ENCODE measurements at regions not wholly inside any gene's neighbourhood (a gene's known extent, or its start where the extent isn't known, plus 50 kb on each side); places are given as distances from the start of the nearest gene placed in this dataset.

DNA sequence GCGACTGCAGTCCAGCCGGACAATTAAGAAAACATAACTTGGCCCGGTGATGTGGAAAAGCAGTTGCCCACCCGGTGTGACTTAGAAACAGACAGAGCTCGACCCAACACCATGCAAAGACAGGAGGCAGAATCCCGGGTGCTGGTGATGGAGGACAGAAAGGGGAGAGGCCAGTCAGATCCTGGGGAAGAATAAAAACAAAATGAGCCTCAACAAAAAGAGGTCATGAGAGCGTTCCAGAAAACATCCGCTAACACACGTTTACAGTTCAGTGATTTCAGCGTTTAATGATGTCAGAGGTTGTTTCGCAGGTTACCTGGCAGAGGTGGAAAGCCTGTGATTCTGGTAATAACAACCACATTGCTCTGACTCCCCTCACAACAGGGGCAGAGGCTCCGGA is 111.9 kb downstream of the OSR1 start:
- Histone ChIP-seq H3K27me3 (no peaks in the 10 kb centered on the region), H3K4me1 (peaks cover 0 to 2% (median 0%) of the 10 kb centered on the region in 3 donors), H3K27ac (no peak overlapping the region), H3K36me3 (no peaks in the 10 kb centered on the region), H3K9me3 (no peaks in the 10 kb centered on the region), H3K4me3 (no peak overlapping the region)
- 68 to 77% methylated on average over 8 to 11 of the region's 12 CpGs for WGBS, 2 donors (ENCODE audit: low coverage in 1 of 2)
- no peak for TF ChIP-seq EP300 (IDR thresholded peaks at IDR 0.05)
- TF ChIP-seq, protein P1, sequence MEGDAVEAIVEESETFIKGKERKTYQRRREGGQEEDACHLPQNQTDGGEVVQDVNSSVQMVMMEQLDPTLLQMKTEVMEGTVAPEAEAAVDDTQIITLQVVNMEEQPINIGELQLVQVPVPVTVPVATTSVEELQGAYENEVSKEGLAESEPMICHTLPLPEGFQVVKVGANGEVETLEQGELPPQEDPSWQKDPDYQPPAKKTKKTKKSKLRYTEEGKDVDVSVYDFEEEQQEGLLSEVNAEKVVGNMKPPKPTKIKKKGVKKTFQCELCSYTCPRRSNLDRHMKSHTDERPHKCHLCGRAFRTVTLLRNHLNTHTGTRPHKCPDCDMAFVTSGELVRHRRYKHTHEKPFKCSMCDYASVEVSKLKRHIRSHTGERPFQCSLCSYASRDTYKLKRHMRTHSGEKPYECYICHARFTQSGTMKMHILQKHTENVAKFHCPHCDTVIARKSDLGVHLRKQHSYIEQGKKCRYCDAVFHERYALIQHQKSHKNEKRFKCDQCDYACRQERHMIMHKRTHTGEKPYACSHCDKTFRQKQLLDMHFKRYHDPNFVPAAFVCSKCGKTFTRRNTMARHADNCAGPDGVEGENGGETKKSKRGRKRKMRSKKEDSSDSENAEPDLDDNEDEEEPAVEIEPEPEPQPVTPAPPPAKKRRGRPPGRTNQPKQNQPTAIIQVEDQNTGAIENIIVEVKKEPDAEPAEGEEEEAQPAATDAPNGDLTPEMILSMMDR (IDR thresholded peaks at IDR 0.05) = no peak
- no peak for TF ChIP-seq POLR2AphosphoS5 (IDR thresholded peaks at IDR 0.05)
- no peak for TF ChIP-seq POLR2A (IDR thresholded peaks at IDR 0.05)
- ATAC-seq = no peak

DNA sequence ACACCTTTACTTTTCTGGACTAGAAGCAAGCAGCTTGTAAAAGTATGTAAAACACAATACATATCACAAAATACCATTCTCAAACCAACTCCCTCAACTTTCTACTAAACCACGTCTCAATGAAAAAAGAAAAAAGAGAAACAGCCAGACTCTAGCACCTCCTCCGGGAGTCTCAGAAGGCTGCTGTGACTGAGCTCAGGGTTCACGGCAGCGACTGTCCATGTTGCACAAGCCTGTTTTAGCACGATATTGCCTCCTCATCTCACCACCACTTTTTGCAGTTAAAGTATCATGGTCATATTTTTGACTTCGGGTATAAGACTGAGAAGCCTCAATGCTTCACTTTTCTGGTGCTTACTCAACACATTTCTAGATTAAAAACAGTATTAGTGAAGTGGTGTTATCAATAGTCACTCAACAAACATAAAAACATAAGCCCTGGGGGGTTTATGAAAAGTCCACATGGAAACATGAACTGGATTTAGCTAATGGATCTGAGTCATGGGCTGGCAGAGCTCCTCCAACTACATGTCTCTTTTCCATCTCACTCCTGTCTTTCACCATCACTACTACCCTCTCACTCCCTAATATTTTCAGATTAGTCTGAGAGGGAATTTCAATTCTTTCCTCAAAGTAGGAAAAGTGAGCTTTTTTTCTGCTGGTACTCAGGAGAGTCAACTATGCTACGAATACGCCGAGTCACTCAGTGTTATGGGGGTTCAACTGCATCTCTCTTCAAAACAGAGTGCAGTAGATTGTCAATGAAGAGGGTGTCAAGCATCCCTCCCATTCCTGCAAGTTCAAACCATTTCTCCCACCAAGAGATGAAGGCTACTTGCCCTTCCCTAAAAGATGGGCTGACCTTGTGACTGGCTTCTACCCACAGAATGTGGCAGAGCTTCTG is 113.7 kb downstream of the OSR1 start:
- Histone ChIP-seq H3K4me3 (no peak overlapping the region), H3K9me3 (no peaks in the 10 kb centered on the region), H3K4me1 (peaks cover 0 to 15% (median 0%) of the 10 kb centered on the region in 3 donors), H3K36me3 (no peaks in the 10 kb centered on the region), H3K27ac (no peak overlapping the region), H3K27me3 (no peaks in the 10 kb centered on the region)
- TF ChIP-seq, protein P1 (IDR thresholded peaks at IDR 0.05) = no peak
- TF ChIP-seq POLR2AphosphoS5 (IDR thresholded peaks at IDR 0.05) (no peak), EP300 (IDR thresholded peaks at IDR 0.05) (no peak), POLR2A (IDR thresholded peaks at IDR 0.05) (no peak)
- no peak for ATAC-seq
- WGBS, 2 donors (ENCODE audit: low coverage in 1 of 2) = 76 to 85% methylated on average over 5 to 9 of the region's 9 CpGs

DNA sequence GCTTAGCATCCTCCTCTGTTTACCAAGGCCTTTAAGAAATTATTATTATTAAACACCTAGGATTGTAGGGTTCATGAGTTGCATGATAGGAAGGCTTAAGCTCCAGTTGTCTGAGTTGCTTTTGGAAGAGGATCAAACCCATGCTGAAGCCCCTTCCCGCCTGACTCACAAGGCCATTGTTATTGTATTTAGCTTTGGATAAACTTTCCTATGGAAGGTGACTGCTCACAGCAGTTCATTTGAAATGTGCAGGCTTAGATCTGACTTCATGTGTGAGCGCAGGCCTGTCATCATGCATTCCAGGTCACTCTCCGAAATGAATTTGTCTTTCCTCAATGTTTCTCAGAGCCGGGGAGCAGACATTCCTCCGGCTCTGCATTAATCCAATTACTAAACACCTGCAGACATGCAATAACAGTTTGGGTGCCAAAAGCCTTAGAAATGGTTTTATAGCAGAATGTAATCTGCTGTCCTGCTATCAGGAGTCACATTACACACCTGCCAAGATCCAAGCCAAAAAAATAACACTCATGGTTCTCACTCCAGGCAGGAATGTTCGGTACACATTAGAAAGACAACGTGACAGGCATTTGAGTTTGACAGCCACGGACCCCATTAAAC is 119.9 kb downstream of the OSR1 start:
- 23 to 55% methylated on average over 8 of the region's 8 CpGs for WGBS, 2 donors (ENCODE audit: low coverage in 1 of 2)
- Histone ChIP-seq H3K27me3 (no peaks in the 10 kb centered on the region), H3K36me3 (no peaks in the 10 kb centered on the region), H3K27ac (no peak overlapping the region), H3K9me3 (no peaks in the 10 kb centered on the region), H3K4me1 (peaks cover 0 to 47% (median 7%) of the 10 kb centered on the region in 3 donors), H3K4me3 (no peak overlapping the region)
- ATAC-seq = no peak
- TF ChIP-seq EP300 (IDR thresholded peaks at IDR 0.05) (no peak), POLR2A (IDR thresholded peaks at IDR 0.05) (no peak), POLR2AphosphoS5 (IDR thresholded peaks at IDR 0.05) (no peak)
- TF ChIP-seq, protein P1 (IDR thresholded peaks at IDR 0.05) = no peak

DNA sequence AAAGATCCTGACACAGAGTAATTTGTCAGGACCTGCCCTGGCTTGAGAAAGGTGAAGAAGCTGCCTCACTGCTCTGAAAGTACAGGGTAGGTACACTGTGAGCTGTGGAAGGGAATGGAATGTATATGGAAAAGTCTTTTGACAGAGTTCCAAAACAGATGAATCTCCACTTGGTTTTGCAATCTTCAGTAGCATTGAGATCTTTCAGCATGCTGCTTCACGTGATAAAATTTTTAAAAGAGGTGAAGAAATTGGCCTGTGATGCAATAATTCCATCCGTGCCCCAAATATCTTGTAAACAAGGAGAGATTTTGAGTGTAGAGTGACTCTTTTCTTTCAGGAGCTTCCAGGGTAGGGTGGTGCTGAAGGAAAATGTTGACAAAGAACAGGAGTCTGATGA is 123.1 kb downstream of the OSR1 start:
- H3K4me1 ChIP-seq = peaks cover 0 to 33% (median 7%) of the 10 kb centered on the region in 3 donors
- H3K36me3 ChIP-seq = no peaks in the 10 kb centered on the region
- H3K27ac ChIP-seq = peak overlapping the region in 1 of 4 donors; percentile 33
- TF ChIP-seq EP300 (IDR thresholded peaks at IDR 0.05) (no peak), POLR2AphosphoS5 (IDR thresholded peaks at IDR 0.05) (peak; percentile 60)
- 23 to 39% methylated on average over 2 of the region's 2 CpGs for WGBS, 2 donors (ENCODE audit: low coverage in 1 of 2)
- no peak overlapping the region for H3K4me3 ChIP-seq
- ATAC-seq = peak; percentile 80
- no peaks in the 10 kb centered on the region for H3K27me3 ChIP-seq
- H3K9me3 ChIP-seq = no peaks in the 10 kb centered on the region

DNA sequence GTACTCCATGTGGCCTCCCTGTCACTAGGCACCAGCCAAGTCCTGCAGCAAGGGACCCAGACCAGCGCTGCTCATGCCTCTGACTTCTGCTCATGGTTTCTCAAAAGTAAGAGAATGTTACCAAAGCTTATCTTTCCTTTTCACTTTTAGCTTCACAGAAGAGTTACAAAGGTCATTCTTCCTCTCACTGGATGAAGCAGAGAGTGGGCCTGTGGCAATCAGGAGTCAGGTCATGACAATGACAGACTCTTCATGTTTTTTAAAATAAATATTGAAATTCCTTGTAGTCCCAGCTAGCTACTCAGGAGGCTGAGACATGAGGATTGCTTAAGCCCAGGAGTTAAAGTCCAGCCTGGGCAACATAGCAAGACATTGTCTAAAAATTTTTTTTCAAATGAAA is 126.1 kb downstream of the OSR1 start:
- TF ChIP-seq, protein P1 (IDR thresholded peaks at IDR 0.05) = no peak
- TF ChIP-seq EP300 (IDR thresholded peaks at IDR 0.05) = no peak
- TF ChIP-seq POLR2A (IDR thresholded peaks at IDR 0.05) = no peak
- no peak for TF ChIP-seq POLR2AphosphoS5 (IDR thresholded peaks at IDR 0.05)
- Histone ChIP-seq H3K9me3 (no peaks in the 10 kb centered on the region), H3K36me3 (no peaks in the 10 kb centered on the region), H3K27me3 (no peaks in the 10 kb centered on the region), H3K4me3 (no peak overlapping the region), H3K27ac (no peak overlapping the region), H3K4me1 (peaks cover 0 to 20% (median 7%) of the 10 kb centered on the region in 3 donors)
- WGBS, 2 donors (ENCODE audit: low coverage in 1 of 2) = no CpG with 5 or more reads among the region's 1 CpG
- ATAC-seq = no peak

All from gastroesophageal sphincter (tissue), 4 donors.